ENCODE measurements at regions not wholly inside any gene's neighbourhood (a gene's known extent, or its start where the extent isn't known, plus 50 kb on each side); places are given as distances from the start of the nearest gene placed in this dataset.

- H3K36me3 Mint-ChIP-seq (ENCODE audit: low read depth), result peaks cover 2% of the 10 kb centered on the region
- no peak overlapping the region for H3K4me3 Mint-ChIP-seq
- H3K27me3 Mint-ChIP-seq (ENCODE audit: low read depth), result no peaks in the 10 kb centered on the region
- H3K4me1 Mint-ChIP-seq, result no peaks in the 10 kb centered on the region
- no peak for DNase-seq (ENCODE audit: low read depth, low spot score)
- H3K9me3 Mint-ChIP-seq, result peaks cover 20% of the 10 kb centered on the region
- TF ChIP-seq CTCF (conservative IDR thresholded peaks at IDR 0.05), result no peak
- H3K27ac Mint-ChIP-seq (ENCODE audit: unreplicated experiment), result no peak overlapping the region
Observed at GRCh38 chr4:184924516-184924915, 93.8 kb upstream of the HELT start.

DNA sequence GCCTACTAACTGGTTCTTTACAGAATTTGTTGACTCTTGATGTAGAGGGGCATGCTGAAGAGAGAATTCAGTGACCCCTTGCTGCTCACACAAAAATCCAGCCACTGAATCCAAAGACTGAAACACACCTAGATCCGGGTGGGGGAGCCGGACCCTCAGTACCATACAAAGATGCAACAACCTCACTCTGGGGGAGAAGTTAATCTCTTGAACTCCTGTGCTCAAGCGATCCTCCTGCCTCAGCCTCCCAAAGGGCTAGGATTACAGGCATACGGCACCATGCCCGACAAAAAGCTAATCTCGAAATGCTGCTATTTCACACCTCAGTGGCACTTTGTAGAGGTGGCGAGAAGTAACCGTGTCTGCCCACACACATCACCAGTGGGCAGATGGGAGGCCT, 88.8 kb upstream of the HELT start:
- peaks cover 2% of the 10 kb centered on the region for H3K36me3 Mint-ChIP-seq (ENCODE audit: low read depth)
- no peaks in the 10 kb centered on the region for H3K4me1 Mint-ChIP-seq
- no peak for DNase-seq (ENCODE audit: low read depth, low spot score)

DNA sequence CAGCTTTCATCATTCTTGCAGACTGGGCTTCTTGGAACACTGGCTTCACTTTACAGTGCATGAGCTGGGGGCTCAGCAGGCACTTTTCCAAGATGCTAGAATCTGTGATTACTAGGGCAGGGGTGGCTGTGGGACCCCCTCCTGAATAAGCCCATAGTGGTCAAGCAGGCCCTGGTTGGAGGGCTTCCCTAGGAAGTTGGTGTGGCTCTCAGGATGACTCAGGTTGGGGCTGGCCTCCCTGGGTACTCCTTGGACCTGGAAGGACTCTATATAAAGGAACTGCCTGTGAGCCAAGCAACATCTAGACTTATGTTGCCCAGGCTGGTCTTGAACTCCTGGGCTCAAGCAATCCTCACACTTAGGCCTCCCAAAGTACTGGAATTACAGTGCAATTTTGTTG, 88.3 kb upstream of the HELT start:
- Mint-ChIP-seq H3K4me1 (no peaks in the 10 kb centered on the region), H3K27ac (ENCODE audit: unreplicated experiment) (no peak overlapping the region), H3K9me3 (peaks cover 10% of the 10 kb centered on the region), H3K4me3 (no peak overlapping the region), H3K36me3 (ENCODE audit: low read depth) (peaks cover 2% of the 10 kb centered on the region), H3K27me3 (ENCODE audit: low read depth) (no peaks in the 10 kb centered on the region)
- TF ChIP-seq CTCF (conservative IDR thresholded peaks at IDR 0.05), result no peak
- DNase-seq (ENCODE audit: low read depth, low spot score), result no peak

More for the DNA sequence above, 88.8 kb upstream of the HELT start:
- H3K27me3 Mint-ChIP-seq (ENCODE audit: low read depth), result no peaks in the 10 kb centered on the region
- H3K27ac Mint-ChIP-seq (ENCODE audit: unreplicated experiment), result no peak overlapping the region
- H3K9me3 Mint-ChIP-seq, result peaks cover 10% of the 10 kb centered on the region
- no peak for TF ChIP-seq CTCF (conservative IDR thresholded peaks at IDR 0.05)
- no peak overlapping the region for H3K4me3 Mint-ChIP-seq

DNA sequence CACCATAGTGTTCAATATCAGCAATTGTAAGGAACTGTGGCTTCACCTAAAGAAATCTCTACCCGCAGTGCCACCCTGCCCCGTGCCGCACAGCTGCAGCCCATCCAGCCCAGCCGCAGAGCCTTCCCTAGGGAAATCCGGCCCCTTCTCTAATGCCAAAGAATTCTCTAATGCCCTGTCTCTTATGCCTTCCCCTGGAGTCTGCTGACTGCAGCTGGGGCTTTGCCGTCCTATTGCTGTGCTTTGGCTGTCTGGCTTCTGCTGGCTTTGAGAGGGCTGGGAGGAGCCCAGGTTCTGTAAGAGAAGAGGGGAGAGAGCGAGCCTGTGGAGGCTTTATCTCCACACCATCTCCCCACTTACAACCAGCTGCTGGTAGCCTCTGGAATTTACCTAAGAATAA, 85.9 kb upstream of the HELT start:
- H3K27ac Mint-ChIP-seq (ENCODE audit: unreplicated experiment), result no peak overlapping the region
- no peak overlapping the region for H3K4me3 Mint-ChIP-seq
- H3K9me3 Mint-ChIP-seq, result peaks cover 5% of the 10 kb centered on the region
- DNase-seq (ENCODE audit: low read depth, low spot score), result no peak
- no peaks in the 10 kb centered on the region for H3K4me1 Mint-ChIP-seq
- TF ChIP-seq CTCF (conservative IDR thresholded peaks at IDR 0.05), result no peak
- no peaks in the 10 kb centered on the region for H3K27me3 Mint-ChIP-seq (ENCODE audit: low read depth)
- no peaks in the 10 kb centered on the region for H3K36me3 Mint-ChIP-seq (ENCODE audit: low read depth)

DNA sequence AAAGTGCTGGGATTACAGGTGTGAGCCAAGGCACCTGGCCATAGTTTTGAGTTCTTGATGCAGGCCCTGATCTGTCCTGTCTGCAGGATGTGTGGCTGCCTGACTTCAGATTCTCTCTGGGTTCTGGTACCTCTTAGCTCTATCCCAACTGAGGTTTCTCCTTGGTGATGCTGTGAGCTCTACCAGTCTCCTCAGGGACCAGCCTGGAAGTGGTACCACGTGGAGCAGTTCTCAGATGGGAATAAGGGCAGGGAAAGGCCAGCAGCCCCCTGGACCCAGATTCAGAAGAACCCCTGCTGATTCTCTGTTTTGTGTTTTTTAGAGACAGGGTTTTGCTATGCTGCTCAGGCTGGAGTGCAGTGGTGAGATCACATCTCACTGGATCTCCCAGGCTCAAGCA, 85.0 kb upstream of the HELT start:
- Mint-ChIP-seq H3K9me3 (peaks cover 5% of the 10 kb centered on the region), H3K4me1 (no peaks in the 10 kb centered on the region)

More for the DNA sequence above, 85.0 kb upstream of the HELT start:
- Mint-ChIP-seq H3K27me3 (ENCODE audit: low read depth) (peaks cover 3% of the 10 kb centered on the region), H3K36me3 (ENCODE audit: low read depth) (no peaks in the 10 kb centered on the region), H3K27ac (ENCODE audit: unreplicated experiment) (no peak overlapping the region), H3K4me3 (no peak overlapping the region)
- no peak for DNase-seq (ENCODE audit: low read depth, low spot score)
- no peak for TF ChIP-seq CTCF (conservative IDR thresholded peaks at IDR 0.05)
